ENCODE measurements at regions not wholly inside any gene's neighbourhood (a gene's known extent, or its start where the extent isn't known, plus 50 kb on each side); places are given as distances from the start of the nearest gene placed in this dataset.
"Not testable (repeated sequence)": the region's sequence is repeated elsewhere in the genome, so short reads cannot be mapped to it uniquely, and the experiment has no call there.

- not testable (repeated sequence) for H3K27ac Mint-ChIP-seq; H3K36me3 Mint-ChIP-seq; H3K9me3 Mint-ChIP-seq; ATAC-seq; DNase-seq (ENCODE audit: low spot score in 2 of 2)
These were observed 214.3 kb downstream of the RHOU start for GRCh38 chr1:228949617-228950016.

- DNase-seq (ENCODE audit: low spot score in 2 of 2) (no peak), ATAC-seq (no peak)
- H3K9me3 Mint-ChIP-seq: peaks cover 0 to 12% of the 10 kb centered on the region in 2 donors
- no peaks in the 10 kb centered on the region for H3K36me3 Mint-ChIP-seq
- H3K27ac Mint-ChIP-seq: no peak overlapping the region
These were observed 217.9 kb downstream of the RHOU start for GRCh38 chr1:228953207-228953606.

GRCh38 chr1:228953808-228954207, 218.5 kb downstream of the RHOU start:
- not testable (repeated sequence) for ATAC-seq; DNase-seq (ENCODE audit: low spot score in 2 of 2); H3K36me3 Mint-ChIP-seq

GRCh38 chr1:228955691-228956090, 220.4 kb downstream of the RHOU start:
- peaks cover 0 to 12% of the 10 kb centered on the region in 2 donors for H3K9me3 Mint-ChIP-seq
- ATAC-seq (no peak), DNase-seq (ENCODE audit: low spot score in 2 of 2) (no peak)
- no peaks in the 10 kb centered on the region for H3K36me3 Mint-ChIP-seq
- no peak overlapping the region for H3K27ac Mint-ChIP-seq

More at GRCh38 chr1:228953808-228954207, 218.5 kb downstream of the RHOU start:
- H3K9me3 Mint-ChIP-seq: peaks cover 0 to 12% of the 10 kb centered on the region in 2 donors
- H3K27ac Mint-ChIP-seq: not testable (repeated sequence)

- Mint-ChIP-seq H3K9me3 (peaks cover 0 to 12% of the 10 kb centered on the region in 2 donors), H3K36me3 (no peaks in the 10 kb centered on the region), H3K27ac (no peak overlapping the region)
- ATAC-seq (no peak), DNase-seq (ENCODE audit: low spot score in 2 of 2) (no peak)
These were observed 221.6 kb downstream of the RHOU start for GRCh38 chr1:228956864-228957263.

GRCh38 chr1:228957535-228957934, 222.3 kb downstream of the RHOU start:
- Mint-ChIP-seq H3K9me3 (peaks cover 0 to 12% of the 10 kb centered on the region in 2 donors), H3K36me3 (no peaks in the 10 kb centered on the region), H3K27ac (no peak overlapping the region)
- ATAC-seq (no peak), DNase-seq (ENCODE audit: low spot score in 2 of 2) (no peak)

GRCh38 chr1:228958121-228958520, 222.8 kb downstream of the RHOU start:
- peaks cover 0 to 12% of the 10 kb centered on the region in 2 donors for H3K9me3 Mint-ChIP-seq
- no peak for DNase-seq (ENCODE audit: low spot score in 2 of 2)
- H3K27ac Mint-ChIP-seq: no peak overlapping the region
- ATAC-seq: no peak
- H3K36me3 Mint-ChIP-seq: no peaks in the 10 kb centered on the region

GRCh38 chr1:228958741-228959140, 223.5 kb downstream of the RHOU start:
- Mint-ChIP-seq H3K9me3 (peaks cover 0 to 12% of the 10 kb centered on the region in 2 donors), H3K27ac (no peak overlapping the region), H3K36me3 (no peaks in the 10 kb centered on the region)
- no peak for DNase-seq (ENCODE audit: low spot score in 2 of 2)
- no peak for ATAC-seq

GRCh38 chr1:228960705-228961104, 225.4 kb downstream of the RHOU start:
- no peak for DNase-seq (ENCODE audit: low spot score in 2 of 2)
- Mint-ChIP-seq H3K9me3 (no peaks in the 10 kb centered on the region), H3K27ac (no peak overlapping the region), H3K36me3 (no peaks in the 10 kb centered on the region)
- ATAC-seq: no peak

GRCh38 chr1:228961511-228961910, 226.2 kb downstream of the RHOU start:
- DNase-seq (ENCODE audit: low spot score in 2 of 2): no peak
- H3K36me3 Mint-ChIP-seq: no peaks in the 10 kb centered on the region

GRCh38 chr1:228963795-228964177, 228.5 kb downstream of the RHOU start:
- Mint-ChIP-seq H3K36me3 (no peaks in the 10 kb centered on the region), H3K27ac (no peak overlapping the region), H3K9me3 (no peaks in the 10 kb centered on the region)
- no peak for DNase-seq (ENCODE audit: low spot score in 2 of 2)
- no peak for ATAC-seq

More at GRCh38 chr1:228961511-228961910, 226.2 kb downstream of the RHOU start:
- Mint-ChIP-seq H3K27ac (no peak overlapping the region), H3K9me3 (no peaks in the 10 kb centered on the region)
- no peak for ATAC-seq

GRCh38 chr1:228964178-228965089, 229.2 kb downstream of the RHOU start:
- no peak overlapping the region for H3K27ac Mint-ChIP-seq
- DNase-seq (ENCODE audit: low spot score in 2 of 2): no peak
- no peak for ATAC-seq
- no peaks in the 10 kb centered on the region for H3K36me3 Mint-ChIP-seq
- no peaks in the 10 kb centered on the region for H3K9me3 Mint-ChIP-seq

- Mint-ChIP-seq H3K36me3 (no peaks in the 10 kb centered on the region), H3K27ac (no peak overlapping the region), H3K9me3 (no peaks in the 10 kb centered on the region)
- ATAC-seq (no peak), DNase-seq (ENCODE audit: low spot score in 2 of 2) (no peak)
These were observed 233.8 kb downstream of the RHOU start for GRCh38 chr1:228968891-228969606.

- DNase-seq (ENCODE audit: low spot score in 2 of 2) (no peak), ATAC-seq (no peak)
- Mint-ChIP-seq H3K36me3 (no peaks in the 10 kb centered on the region), H3K9me3 (no peaks in the 10 kb centered on the region), H3K27ac (peak overlapping the region; percentile 10 to 79)
These were observed 234.9 kb downstream of the RHOU start for GRCh38 chr1:228969953-228970800.

GRCh38 chr1:228972576-228972975, 237.3 kb downstream of the RHOU start:
- H3K36me3 Mint-ChIP-seq: no peaks in the 10 kb centered on the region
- DNase-seq (ENCODE audit: low spot score in 2 of 2) (no peak), ATAC-seq (no peak)
- H3K9me3 Mint-ChIP-seq: no peaks in the 10 kb centered on the region
- no peak overlapping the region for H3K27ac Mint-ChIP-seq

- no peaks in the 10 kb centered on the region for H3K36me3 Mint-ChIP-seq
- H3K9me3 Mint-ChIP-seq: no peaks in the 10 kb centered on the region
- ATAC-seq: no peak
- no peak for DNase-seq (ENCODE audit: low spot score in 2 of 2)
- H3K27ac Mint-ChIP-seq: no peak overlapping the region
These were observed 239.0 kb downstream of the RHOU start for GRCh38 chr1:228974273-228974672.

Data from activated naive CD4-positive, alpha-beta T cell treated with anti-CD3 and anti-CD28 coated beads, Interleukin-2, amount 50 U/mL, for 72 hours (primary cell).